GM18520 (cell line): ENCODE measurements at regions not wholly inside any gene's neighbourhood (a gene's known extent, or its start where the extent isn't known, plus 50 kb on each side); places are given as distances from the start of the nearest gene placed in this dataset.

Experiments
- ATAC-seq: cut with Tn5 transposase; IDR thresholded peaks from one replicate; pipeline ENCODE4 v1.9.1; 2021; ENCODE audit not compliant: unreplicated experiment

GRCh38 chr22:49112661-49113626, 714.7 kb downstream of the BRD1 start:
- no peak for ATAC-seq

- no peak for ATAC-seq
These were observed 715.5 kb downstream of the BRD1 start for GRCh38 chr22:49112176-49112575.

- no peak for ATAC-seq
These were observed 716.6 kb downstream of the BRD1 start for GRCh38 chr22:49111085-49111484.

GRCh38 chr22:49108636-49109315, 718.9 kb downstream of the BRD1 start:
- no peak for ATAC-seq

- ATAC-seq = no peak
These were observed 719.6 kb downstream of the BRD1 start for GRCh38 chr22:49107961-49108530.

GRCh38 chr22:49107561-49107960, 720.1 kb downstream of the BRD1 start:
- ATAC-seq = no peak

- ATAC-seq = no peak
These were observed 720.9 kb downstream of the BRD1 start for GRCh38 chr22:49106842-49107152.

- ATAC-seq = no peak
These were observed 721.4 kb downstream of the BRD1 start for GRCh38 chr22:49106096-49106841.

- no peak for ATAC-seq
These were observed 723.2 kb downstream of the BRD1 start for GRCh38 chr22:49104434-49104833.

GRCh38 chr22:49103314-49104059, 724.2 kb downstream of the BRD1 start:
- ATAC-seq = no peak

- ATAC-seq = no peak
These were observed 725.3 kb downstream of the BRD1 start for GRCh38 chr22:49102367-49102766.

GRCh38 chr22:49101873-49102272, 725.8 kb downstream of the BRD1 start:
- no peak for ATAC-seq

GRCh38 chr22:49101225-49101624, 726.4 kb downstream of the BRD1 start:
- no peak for ATAC-seq

- no peak for ATAC-seq
These were observed 726.9 kb downstream of the BRD1 start for GRCh38 chr22:49100773-49101172.

GRCh38 chr22:49100316-49100715, 727.4 kb downstream of the BRD1 start:
- no peak for ATAC-seq

- ATAC-seq = no peak
These were observed 728.1 kb downstream of the BRD1 start for GRCh38 chr22:49099496-49100124.

GRCh38 chr22:49099089-49099488, 728.6 kb downstream of the BRD1 start:
- no peak for ATAC-seq

GRCh38 chr22:49097966-49098365, 729.7 kb downstream of the BRD1 start:
- ATAC-seq = no peak

- ATAC-seq = no peak
These were observed 730.3 kb downstream of the BRD1 start for GRCh38 chr22:49097171-49097925.
